PC-9 (cell line): ENCODE measurements at regions not wholly inside any gene's neighbourhood (a gene's known extent, or its start where the extent isn't known, plus 50 kb on each side); places are given as distances from the start of the nearest gene placed in this dataset.

Experiments used
- BruUV-seq: library from RNA; stranded (reverse); fragments of 400-500 nt; replicated peaks from 2 replicates; lab custom pipeline; 2021; lab: Mats Ljungman, UMichigan
- CTCF ChIA-PET: fragments of 300-600 bp; sonication (Branson Sonifier 250); formaldehyde crosslinking; loops from one replicate; lab custom pipeline; 2022; ENCODE audit warnings: antibody characterized with exemption; lab: Charles Lee
- POLR2A ChIA-PET: fragments of 300-600 bp; sonication (Branson Sonifier 250); formaldehyde crosslinking; loops from one replicate; lab custom pipeline; 2022; ENCODE audit warnings: antibody characterized with exemption; ENCODE audit not compliant: unreplicated experiment; lab: Charles Lee
- DNase-seq, 2 experiments: peaks; one replicate each; pipeline versions ENCODE4 v3.0.0 to v3.0.0-alpha.2; 2015 to 2022; ENCODE audit warnings: mixed read lengths in 1 of 2
- H2AFZ ChIP-seq: fragments of 200-600 bp; sonication (generic); 2 replicates; pipeline ENCODE4 v1.8.1; 2017; ENCODE audit warnings: antibody characterized with exemption
- H3F3A ChIP-seq: fragments of 200-600 bp; sonication (generic); 2 replicates; pipeline ENCODE4 v1.8.1; 2017; ENCODE audit warnings: antibody characterized with exemption, mild to moderate bottlenecking, low read depth; ENCODE audit not compliant: insufficient read depth
- H3K27ac ChIP-seq: fragments of 200-600 bp; sonication (generic); 2 replicates; pipeline ENCODE4 v1.6.1; 2016; ENCODE audit warnings: mixed run types
- H3K27me3 ChIP-seq: fragments of 200-600 bp; sonication (generic); 2 replicates; pipeline ENCODE4 v1.6.1; 2016; ENCODE audit warnings: low read depth, mixed run types; ENCODE audit not compliant: insufficient read depth
- H3K36me3 ChIP-seq: fragments of 200-600 bp; sonication (generic); 2 replicates; pipeline ENCODE4 v1.6.1; 2016; ENCODE audit warnings: low read depth, mixed run types
- H3K4me1 ChIP-seq: fragments of 200-600 bp; sonication (generic); replicated peaks from 2 replicates; pipeline ENCODE4 v1.6.1; 2016; ENCODE audit warnings: mixed run types; ENCODE audit not compliant: insufficient read depth
- H3K4me2 ChIP-seq: fragments of 200-600 bp; sonication (generic); 2 replicates; pipeline ENCODE4 v1.6.1; 2017; ENCODE audit warnings: mixed run types
- H3K4me3 ChIP-seq: fragments of 200-600 bp; sonication (generic); 2 replicates; pipeline ENCODE4 v1.6.1; 2016; ENCODE audit warnings: mixed run types
- H3K79me2 ChIP-seq: fragments of 200-600 bp; sonication (generic); 2 replicates; pipeline ENCODE4 v1.6.1; 2017; ENCODE audit warnings: low read depth, mixed run types
- H3K9me2 ChIP-seq: fragments of 200-600 bp; sonication (generic); 2 replicates; pipeline ENCODE4 v1.8.1; 2017; ENCODE audit warnings: mild to moderate bottlenecking; ENCODE audit not compliant: insufficient read depth
- H3K9me3 ChIP-seq: fragments of 200-600 bp; sonication (generic); 2 replicates; pipeline ENCODE4 v1.8.1; 2016; ENCODE audit warnings: low read depth; ENCODE audit not compliant: insufficient read depth
- H4K20me1 ChIP-seq: fragments of 200-600 bp; sonication (generic); 2 replicates; pipeline ENCODE4 v1.8.1; 2017; ENCODE audit not compliant: insufficient read depth
- EZH2 ChIP-seq: fragments of 200-600 bp; sonication (generic); IDR thresholded peaks from 2 replicates; pipeline ENCODE4 v1.8.0; 2017; ENCODE audit warnings: antibody characterized with exemption, low read depth
- intact Hi-C: fragments of 100-400 bp; cut with micrococcal nuclease; formaldehyde crosslinking; loops from one replicate; pipeline ENCODE4 v1.10.0; 2022; ENCODE audit not compliant: unreplicated experiment
- TF ChIP-seq, protein P1 (sequence below): fragments of 200-600 bp; sonication (generic); conservative IDR thresholded peaks from 2 replicates; pipeline ENCODE4 v1.6.1; 2017; ENCODE audit warnings: mixed run types, antibody characterized with exemption, mild to moderate bottlenecking, moderate library complexity

DNA sequence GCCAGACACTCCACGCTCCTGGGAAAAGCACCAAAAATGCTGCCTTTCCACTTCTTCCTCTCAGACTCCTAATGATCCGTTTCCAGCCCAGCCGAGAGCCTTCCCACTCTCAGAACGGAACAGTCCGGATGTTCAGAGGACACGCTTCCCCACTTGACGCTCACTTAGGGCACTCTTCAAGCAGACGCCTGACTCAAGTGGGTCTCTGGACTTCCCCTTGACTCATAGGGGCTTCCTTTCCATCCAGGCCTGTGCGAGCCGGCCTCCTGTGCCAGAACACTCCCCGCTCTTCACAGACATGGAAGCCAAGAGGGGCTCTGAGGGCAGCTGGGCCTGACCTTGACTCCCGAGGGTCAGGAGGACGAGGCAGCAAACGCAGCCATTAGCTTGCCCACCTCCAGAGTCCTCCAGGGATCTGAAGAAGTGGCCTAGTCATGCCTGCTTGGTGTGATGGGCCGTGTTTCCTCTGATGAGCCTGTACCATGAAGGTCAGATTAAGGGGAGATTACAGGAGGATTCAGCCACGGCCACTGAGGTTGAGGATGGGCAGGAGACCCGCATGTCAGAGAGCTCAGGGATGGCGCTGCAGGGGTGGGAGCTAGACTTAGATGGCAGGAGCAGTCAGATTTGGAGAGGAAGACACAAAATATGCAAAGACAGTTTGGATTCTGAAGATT, 114.7 kb upstream of the TLE3 start:
- H3K27ac ChIP-seq, result no peak overlapping the region
- TF ChIP-seq, protein P1, sequence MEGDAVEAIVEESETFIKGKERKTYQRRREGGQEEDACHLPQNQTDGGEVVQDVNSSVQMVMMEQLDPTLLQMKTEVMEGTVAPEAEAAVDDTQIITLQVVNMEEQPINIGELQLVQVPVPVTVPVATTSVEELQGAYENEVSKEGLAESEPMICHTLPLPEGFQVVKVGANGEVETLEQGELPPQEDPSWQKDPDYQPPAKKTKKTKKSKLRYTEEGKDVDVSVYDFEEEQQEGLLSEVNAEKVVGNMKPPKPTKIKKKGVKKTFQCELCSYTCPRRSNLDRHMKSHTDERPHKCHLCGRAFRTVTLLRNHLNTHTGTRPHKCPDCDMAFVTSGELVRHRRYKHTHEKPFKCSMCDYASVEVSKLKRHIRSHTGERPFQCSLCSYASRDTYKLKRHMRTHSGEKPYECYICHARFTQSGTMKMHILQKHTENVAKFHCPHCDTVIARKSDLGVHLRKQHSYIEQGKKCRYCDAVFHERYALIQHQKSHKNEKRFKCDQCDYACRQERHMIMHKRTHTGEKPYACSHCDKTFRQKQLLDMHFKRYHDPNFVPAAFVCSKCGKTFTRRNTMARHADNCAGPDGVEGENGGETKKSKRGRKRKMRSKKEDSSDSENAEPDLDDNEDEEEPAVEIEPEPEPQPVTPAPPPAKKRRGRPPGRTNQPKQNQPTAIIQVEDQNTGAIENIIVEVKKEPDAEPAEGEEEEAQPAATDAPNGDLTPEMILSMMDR, result no peak
- no peak for TF ChIP-seq EZH2
- BruUV-seq, result no TSS peak
- H3K4me2 ChIP-seq, result no peak overlapping the region
- ChIA-PET POLR2A (no interaction called here), CTCF (no interaction called here)
- H2AFZ ChIP-seq, result no peak overlapping the region
- no peak for DNase-seq
- no peaks in the 10 kb centered on the region for H3F3A ChIP-seq
- H3K9me3 ChIP-seq, result no peaks in the 10 kb centered on the region
- no peaks in the 10 kb centered on the region for H3K27me3 ChIP-seq
- H4K20me1 ChIP-seq, result no peaks in the 10 kb centered on the region
- no peaks in the 10 kb centered on the region for H3K4me1 ChIP-seq
- no peaks in the 10 kb centered on the region for H3K36me3 ChIP-seq
- intact Hi-C loops, result no loop called here
- H3K4me3 ChIP-seq, result no peak overlapping the region
- no peaks in the 10 kb centered on the region for H3K9me2 ChIP-seq
- no peaks in the 10 kb centered on the region for H3K79me2 ChIP-seq

DNA sequence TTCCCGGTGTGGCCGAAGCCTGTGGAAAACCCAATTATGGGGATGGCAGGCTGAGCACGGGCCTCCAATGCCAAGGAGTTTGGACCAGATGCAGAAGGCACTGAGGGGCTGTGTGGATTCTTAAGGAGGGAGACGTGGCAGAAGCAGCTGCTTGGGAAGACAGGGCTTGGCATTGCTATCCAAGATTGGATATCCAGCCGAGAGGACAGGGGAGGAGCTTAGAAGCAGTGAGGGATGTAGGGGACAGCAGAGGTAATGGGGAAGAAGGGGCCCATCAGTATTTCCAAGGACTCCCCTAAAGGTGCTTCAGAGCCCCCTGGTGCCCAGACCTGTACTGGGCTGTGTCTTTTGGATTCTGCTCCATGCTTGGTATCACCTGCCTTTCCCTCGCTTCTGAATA, 112.8 kb upstream of the TLE3 start:
- Histone ChIP-seq H3K4me2 (no peak overlapping the region), H4K20me1 (no peaks in the 10 kb centered on the region), H3K9me3 (no peaks in the 10 kb centered on the region), H3K4me3 (no peak overlapping the region), H3F3A (no peaks in the 10 kb centered on the region), H2AFZ (no peak overlapping the region), H3K9me2 (no peaks in the 10 kb centered on the region), H3K36me3 (no peaks in the 10 kb centered on the region), H3K27me3 (no peaks in the 10 kb centered on the region), H3K4me1 (no peaks in the 10 kb centered on the region), H3K79me2 (no peaks in the 10 kb centered on the region), H3K27ac (no peak overlapping the region)
- TF ChIP-seq, protein P1, result no peak
- TF ChIP-seq EZH2, result no peak
- ChIA-PET CTCF (no interaction called here), POLR2A (no interaction called here)
- DNase-seq, result no peak
- no TSS peak for BruUV-seq
- intact Hi-C loops, result no loop called here

DNA sequence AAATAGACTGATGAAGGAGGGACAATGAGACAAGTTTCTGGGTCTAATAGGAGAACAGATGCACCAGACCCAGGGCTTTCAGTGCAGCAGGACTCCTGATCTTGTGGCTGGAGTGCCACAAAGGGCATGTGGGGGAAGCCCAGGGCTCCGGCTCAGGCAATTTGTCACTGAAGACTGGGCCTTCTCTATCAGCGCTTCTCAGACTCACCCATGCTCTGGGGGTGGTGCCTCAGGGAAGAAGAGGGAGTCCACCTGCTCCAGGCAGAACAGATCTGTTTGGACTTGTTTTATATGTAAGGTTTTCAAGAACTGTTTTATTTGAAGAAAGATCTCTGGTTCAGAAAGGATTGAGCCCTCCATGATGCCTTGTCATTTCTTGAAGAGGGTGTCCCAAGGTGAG, 112.4 kb upstream of the TLE3 start:
- Histone ChIP-seq H3K9me3 (no peaks in the 10 kb centered on the region), H3K27ac (no peak overlapping the region), H3K9me2 (no peaks in the 10 kb centered on the region), H3K79me2 (no peaks in the 10 kb centered on the region), H3F3A (no peaks in the 10 kb centered on the region), H3K4me2 (no peak overlapping the region), H3K27me3 (no peaks in the 10 kb centered on the region), H2AFZ (no peak overlapping the region), H3K36me3 (no peaks in the 10 kb centered on the region), H4K20me1 (no peaks in the 10 kb centered on the region), H3K4me3 (no peak overlapping the region), H3K4me1 (no peaks in the 10 kb centered on the region)
- BruUV-seq, result no TSS peak
- intact Hi-C loops, result no loop called here
- DNase-seq, result no peak
- ChIA-PET CTCF (no interaction called here), POLR2A (no interaction called here)
- TF ChIP-seq, protein P1, result no peak
- TF ChIP-seq EZH2, result no peak
